Activated CD4-positive, alpha-beta T cell treated with anti-CD3 and anti-CD28 coated beads, Interleukin-2, amount 50 U/mL, for 24 hours (primary cell): ENCODE measurements at regions not wholly inside any gene's neighbourhood (a gene's known extent, or its start where the extent isn't known, plus 50 kb on each side); places are given as distances from the start of the nearest gene placed in this dataset.
"Not testable (repeated sequence)": the region's sequence is repeated elsewhere in the genome, so short reads cannot be mapped to it uniquely, and the experiment has no call there.

Experiments
- DNase-seq, 2 donors: peaks; one replicate each; pipeline ENCODE4 v3.0.0-alpha.2; 2020; ENCODE audit warnings: low read depth in 1 of 2, low spot score in 1 of 2

GRCh38 chr2:111661286-111661940 lies 222.6 kb downstream of the ANAPC1 start:
- no peak for DNase-seq

DNA sequence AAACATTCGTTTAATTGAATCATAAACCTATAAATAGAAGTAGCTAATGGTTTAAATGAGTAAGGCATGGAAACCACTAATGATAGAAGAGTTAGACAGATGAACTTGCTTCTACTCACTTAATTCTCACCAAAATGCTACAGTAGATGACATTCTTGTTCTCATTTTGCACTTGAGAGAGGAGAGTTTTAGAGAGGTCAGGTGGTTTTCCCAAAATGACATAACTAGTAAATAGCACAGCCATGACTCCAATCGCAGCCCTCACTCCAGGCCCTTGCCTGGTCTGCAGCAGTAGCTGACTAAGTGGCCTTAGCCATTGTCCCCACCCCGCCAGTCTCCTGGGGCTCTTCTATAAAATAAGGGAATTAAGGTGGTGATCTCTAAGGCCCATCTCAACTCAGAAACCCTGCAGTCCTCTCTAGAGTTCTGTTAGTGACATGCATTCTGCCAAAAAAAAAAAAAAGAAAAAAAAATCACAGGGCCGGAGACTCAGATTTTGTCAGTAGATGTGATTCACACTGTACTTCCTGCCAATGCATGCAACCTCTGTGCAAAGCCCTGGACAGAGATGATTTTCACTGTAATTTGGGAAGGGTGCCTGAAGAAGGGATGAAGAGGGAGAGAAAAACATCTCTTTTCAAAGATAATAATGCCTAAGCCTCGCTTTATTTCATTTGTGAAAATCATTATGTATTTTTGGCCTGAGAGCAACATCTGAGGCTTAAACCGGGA lies 221.8 kb downstream of the ANAPC1 start:
- DNase-seq, result no peak

DNA sequence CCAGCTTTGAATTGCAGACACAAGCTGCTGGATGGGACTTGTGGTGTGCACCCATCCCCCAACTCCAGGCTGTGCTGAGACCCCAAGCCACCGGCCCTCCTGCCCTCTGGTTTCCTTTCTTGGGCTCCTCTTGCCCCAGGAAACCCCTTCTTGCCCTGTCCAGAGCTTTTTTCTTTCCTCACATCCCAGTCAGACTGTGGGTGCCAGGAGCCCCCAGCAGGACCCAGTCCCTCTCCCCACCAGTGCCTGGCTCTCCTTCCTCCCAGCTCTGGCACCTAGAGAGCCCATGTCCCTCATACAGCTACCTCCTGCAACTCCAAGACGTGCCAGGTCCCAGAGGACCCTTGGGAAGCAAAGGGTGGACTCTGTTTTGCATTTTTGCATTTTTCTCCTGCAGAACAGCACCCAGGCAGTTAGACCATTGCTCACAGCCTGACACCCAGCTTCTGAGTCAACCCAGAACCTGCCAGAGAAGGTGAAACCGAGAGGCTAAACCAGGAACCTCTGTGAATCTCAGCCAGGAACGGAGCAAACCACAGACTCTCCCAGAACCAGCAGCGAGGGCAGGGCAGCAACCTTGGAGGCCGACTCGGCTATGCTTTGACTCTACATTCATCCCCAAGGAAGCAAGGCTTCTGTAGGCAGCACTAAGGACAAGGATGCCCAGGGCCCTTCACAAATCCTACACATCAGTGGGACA lies 221.1 kb downstream of the ANAPC1 start:
- DNase-seq, result peak in 1 of 2 donors; percentile 16

- DNase-seq, result no peak
Observed at GRCh38 chr2:111663471-111664274, 220.3 kb downstream of the ANAPC1 start.

GRCh38 chr2:111664275-111664850 lies 219.6 kb downstream of the ANAPC1 start:
- DNase-seq, result no peak

- DNase-seq, result no peak
Observed at GRCh38 chr2:111665011-111665410, 219.0 kb downstream of the ANAPC1 start.

GRCh38 chr2:111665551-111666116 lies 218.4 kb downstream of the ANAPC1 start:
- DNase-seq, result no peak

GRCh38 chr2:111666160-111666559 lies 217.8 kb downstream of the ANAPC1 start:
- no peak for DNase-seq

GRCh38 chr2:111667001-111667400 lies 217.0 kb downstream of the ANAPC1 start:
- no peak for DNase-seq

GRCh38 chr2:111667542-111668273 lies 216.3 kb downstream of the ANAPC1 start:
- DNase-seq, result no peak

DNA sequence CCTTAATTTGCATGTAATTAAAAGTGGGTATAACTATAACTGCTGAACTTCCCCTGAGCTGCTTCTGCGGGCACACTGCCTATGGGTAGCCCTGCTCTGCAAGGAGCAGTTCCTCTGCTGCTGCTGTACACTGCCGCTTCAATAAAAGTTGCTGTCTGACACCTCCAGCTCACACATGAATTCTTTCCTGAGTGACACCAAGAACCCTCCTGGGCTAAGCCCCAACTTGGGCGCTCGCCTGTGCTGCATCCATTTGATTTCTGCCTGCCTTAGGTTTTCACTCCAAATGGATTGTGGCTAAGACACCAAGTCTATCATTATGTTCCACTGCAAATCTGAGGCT lies 215.7 kb downstream of the ANAPC1 start:
- DNase-seq, result no peak

- DNase-seq, result no peak
Observed at GRCh38 chr2:111668741-111669140, 215.3 kb downstream of the ANAPC1 start.

DNA sequence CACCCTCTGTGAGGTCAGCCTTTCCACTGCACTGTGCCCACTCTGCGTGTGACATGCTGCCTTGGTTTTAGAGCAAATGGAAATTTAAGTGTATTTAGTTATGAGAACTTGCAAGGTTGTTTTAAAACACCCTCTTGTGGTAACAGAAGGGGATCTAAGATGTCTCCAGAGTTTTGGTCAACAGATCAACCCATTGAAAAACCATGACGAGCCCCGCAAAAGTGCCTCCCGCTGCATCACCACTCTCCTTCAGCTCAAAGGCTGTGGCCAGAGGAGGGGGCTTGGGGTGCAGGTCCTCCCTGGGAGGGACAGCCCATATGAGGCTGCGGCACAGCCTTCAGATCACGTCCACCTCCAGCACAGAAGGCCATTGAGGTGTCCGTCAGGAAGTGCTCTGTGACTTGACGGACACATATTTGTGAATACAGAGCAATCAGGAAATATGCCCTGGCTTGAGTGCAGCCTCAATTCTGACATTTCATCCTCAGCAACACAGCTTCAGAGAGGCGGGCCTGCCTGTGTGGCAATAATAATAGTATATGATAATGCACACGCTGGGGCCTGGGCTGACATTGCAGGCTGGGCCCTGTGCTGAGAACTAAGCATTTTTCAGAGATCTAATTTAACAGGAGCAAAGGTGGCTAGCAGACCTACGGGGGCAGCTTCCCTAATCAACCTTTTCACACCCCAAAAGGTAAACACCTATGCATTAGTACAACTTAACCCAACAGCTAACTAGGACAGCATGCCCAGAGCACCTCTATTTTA lies 213.9 kb downstream of the ANAPC1 start:
- no peak for DNase-seq

DNA sequence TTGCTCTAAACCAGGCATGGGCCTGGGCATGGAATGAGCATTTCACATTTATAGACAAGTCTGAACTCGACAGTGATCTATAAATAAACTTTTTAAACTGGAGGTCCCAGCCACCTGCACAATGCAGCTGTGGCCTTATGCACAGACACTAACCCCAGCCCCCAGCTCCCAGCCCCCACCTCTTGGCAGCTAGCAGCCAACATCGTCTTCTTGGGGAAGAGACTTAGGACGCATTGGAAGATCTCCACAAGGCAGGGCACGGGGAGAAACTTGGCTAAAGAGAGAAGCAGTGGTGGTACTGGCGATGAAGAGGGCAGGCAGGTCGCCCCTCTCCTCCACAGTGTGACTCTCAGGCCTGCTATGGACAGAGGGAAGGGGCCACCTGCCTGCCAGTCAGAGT lies 213.2 kb downstream of the ANAPC1 start:
- DNase-seq, result no peak

DNA sequence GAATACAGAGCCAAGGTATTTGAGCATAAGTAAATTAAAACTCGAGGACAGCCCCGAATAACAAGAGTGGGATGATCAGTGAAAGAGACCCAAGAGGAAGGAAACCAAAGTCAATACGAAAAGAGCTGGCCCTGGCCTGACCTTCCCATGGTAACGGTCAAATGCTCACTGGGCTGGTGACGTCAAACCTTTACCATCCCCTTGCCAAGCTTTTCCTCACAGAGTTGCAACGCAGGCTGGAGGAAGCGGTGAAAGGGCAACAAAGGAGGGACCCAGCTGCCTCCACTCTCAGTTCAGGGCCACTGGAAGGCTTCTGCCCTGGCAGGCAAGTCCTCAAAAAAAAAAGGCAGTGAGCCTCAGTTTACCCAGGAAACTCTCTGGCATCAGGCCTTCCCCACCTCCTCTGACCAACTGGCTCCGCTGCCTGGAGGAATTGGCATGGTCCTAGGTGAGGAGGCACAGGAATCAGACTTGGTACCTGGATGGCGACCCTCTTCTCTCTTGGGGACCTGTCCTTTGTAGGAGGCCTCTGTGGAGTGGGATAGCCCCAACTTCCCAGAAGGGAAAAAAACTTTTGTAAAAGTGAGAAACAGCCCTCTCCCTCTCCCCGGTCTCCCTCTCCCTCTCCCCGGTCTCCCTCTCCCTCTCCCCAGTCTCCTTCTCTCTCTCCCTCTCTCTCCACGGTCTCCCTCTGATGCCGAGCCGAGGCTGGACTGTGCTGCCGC lies 212.4 kb downstream of the ANAPC1 start:
- DNase-seq, result no peak

DNA sequence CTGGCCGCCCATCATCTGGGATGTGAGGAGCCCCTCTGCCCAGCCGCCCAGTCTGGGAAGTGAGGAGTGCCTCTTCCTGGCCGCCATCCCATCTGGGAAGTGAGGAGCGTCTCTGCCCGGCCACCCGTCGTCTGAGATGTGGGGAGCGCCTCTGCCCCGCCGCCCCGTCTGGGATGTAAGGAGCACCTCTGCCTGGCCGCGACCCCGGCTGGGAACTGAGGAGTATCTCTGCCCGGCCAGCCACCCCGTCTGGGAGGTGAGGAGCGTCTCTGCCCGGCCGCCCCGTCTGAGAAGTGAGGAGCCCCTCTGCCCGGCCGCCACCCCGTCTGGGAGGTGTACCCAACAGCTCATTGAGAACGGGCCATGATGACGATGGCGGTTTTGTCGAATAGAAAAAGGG lies 211.4 kb downstream of the ANAPC1 start:
- not testable (repeated sequence) for DNase-seq

DNA sequence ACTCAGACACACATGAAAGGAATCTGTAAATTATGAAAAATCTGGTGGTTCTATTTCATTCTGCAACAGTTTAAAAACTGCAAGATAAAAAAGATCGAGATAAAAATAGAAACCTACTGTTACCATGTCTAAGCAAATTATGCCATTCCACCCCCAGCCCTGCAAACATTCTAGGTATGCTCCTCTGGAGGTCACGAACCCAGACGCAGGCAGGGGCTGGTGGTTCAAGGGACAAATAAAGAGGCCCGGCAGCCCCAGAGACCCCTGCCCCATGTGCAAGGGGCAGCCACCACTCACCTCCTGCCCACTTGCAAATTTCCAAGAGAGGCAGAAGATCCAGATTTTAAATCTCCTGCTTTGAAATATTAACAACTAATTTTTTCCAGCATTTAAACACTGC lies 210.5 kb downstream of the ANAPC1 start:
- DNase-seq, result no peak

DNA sequence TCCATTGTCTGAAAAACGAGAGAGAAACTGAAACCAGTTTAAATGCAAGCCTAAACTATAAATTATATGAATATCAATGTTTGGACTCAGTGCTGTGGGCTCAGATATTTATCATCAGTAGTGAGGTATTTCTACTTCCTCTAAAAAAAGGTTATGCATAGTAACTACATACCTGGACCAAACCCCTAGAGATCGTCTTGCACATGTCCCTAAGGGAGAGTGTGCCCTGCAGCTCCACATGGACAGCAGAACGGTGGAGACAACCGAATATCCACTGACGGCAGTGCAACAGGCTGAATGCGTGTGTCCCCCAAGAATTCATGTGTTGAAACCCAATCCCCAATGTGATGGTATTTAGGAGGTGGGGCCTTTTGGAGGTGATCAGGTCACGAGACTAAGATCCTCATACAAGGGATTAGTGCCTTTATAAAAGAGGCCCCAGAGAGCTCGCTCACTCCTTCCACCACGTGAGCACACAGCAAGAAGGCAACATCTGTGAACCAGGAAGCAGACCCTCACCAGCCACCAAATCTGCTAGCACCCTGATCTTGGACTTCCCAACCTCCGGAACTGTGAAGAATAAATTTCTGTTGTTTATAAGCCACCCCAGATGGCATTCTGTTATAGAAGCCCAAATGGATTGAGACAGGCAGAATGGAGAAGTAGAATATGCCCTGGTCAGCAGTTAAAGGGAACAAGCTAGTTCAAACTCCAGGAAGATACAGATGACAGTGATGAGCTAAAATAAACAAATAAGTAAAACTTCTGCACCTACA lies 208.4 kb downstream of the ANAPC1 start:
- DNase-seq, result no peak
